ENCODE measurements at regions not wholly inside any gene's neighbourhood (a gene's known extent, or its start where the extent isn't known, plus 50 kb on each side); places are given as distances from the start of the nearest gene placed in this dataset.

- no peak overlapping the region for H3K27ac ChIP-seq (ENCODE audit: low read depth, low read length)
- Mint-ChIP-seq H3K27me3 (no peaks in the 10 kb centered on the region), H3K36me3 (no peaks in the 10 kb centered on the region), H3K4me1 (no peaks in the 10 kb centered on the region), H3K9me3 (peaks cover 0 to 8% (median 3%) of the 10 kb centered on the region in 8 donors), H3K4me3 (no peak overlapping the region), H3K27ac (no peak overlapping the region)
- H3K4me1 ChIP-seq (ENCODE audit: insufficient read depth, low read length): no peaks in the 10 kb centered on the region
- ChIA-PET POLR2A (ENCODE audit: partially characterized antibody) (no interaction called here), CTCF (ENCODE audit: partially characterized antibody) (no interaction called here)
- peaks cover 0 to 3% of the 10 kb centered on the region in 2 donors for H3K9me3 ChIP-seq (ENCODE audit: control insufficient read depth in 1 of 2, low read length in 2 of 2)
- no peaks in the 10 kb centered on the region for H3K36me3 ChIP-seq (ENCODE audit: insufficient read depth, low read length)
- no peaks in the 10 kb centered on the region for H3K27me3 ChIP-seq (ENCODE audit: insufficient read depth, low read length)
- no peak for DNase-seq
- intact Hi-C loops (cut with micrococcal nuclease): no loop called here
- H3K4me3 ChIP-seq (ENCODE audit: low read length in 2 of 2): no peak overlapping the region
Measured at GRCh38 chr6:122207794-122208193, 191.7 kb upstream of the HSF2 start.

- no peaks in the 10 kb centered on the region for H3K4me1 ChIP-seq (ENCODE audit: insufficient read depth, low read length)
- DNase-seq: no peak
- ChIA-PET POLR2A (ENCODE audit: partially characterized antibody) (no interaction called here), CTCF (ENCODE audit: partially characterized antibody) (interaction anchor here (0.7 kb wide), 1 partner anchor 229 kb away, joined by 3 read pairs; no protein-coding TSS in a partner anchor)
- Mint-ChIP-seq H3K9me3 (no peaks in the 10 kb centered on the region), H3K4me1 (no peaks in the 10 kb centered on the region), H3K4me3 (no peak overlapping the region), H3K36me3 (no peaks in the 10 kb centered on the region), H3K27ac (no peak overlapping the region), H3K27me3 (no peaks in the 10 kb centered on the region)
- H3K36me3 ChIP-seq (ENCODE audit: insufficient read depth, low read length): no peaks in the 10 kb centered on the region
- intact Hi-C loops (cut with micrococcal nuclease): no loop called here
- no peak overlapping the region for H3K4me3 ChIP-seq (ENCODE audit: low read length in 2 of 2)
- no peaks in the 10 kb centered on the region for H3K27me3 ChIP-seq (ENCODE audit: insufficient read depth, low read length)
- H3K9me3 ChIP-seq (ENCODE audit: control insufficient read depth in 1 of 2, low read length in 2 of 2): no peaks in the 10 kb centered on the region
- H3K27ac ChIP-seq (ENCODE audit: low read depth, low read length): no peak overlapping the region
Measured at GRCh38 chr6:122214605-122215318, 184.7 kb upstream of the HSF2 start.

GRCh38 chr6:122220254-122220653 is 179.2 kb upstream of the HSF2 start:
- ChIA-PET POLR2A (ENCODE audit: partially characterized antibody) (no interaction called here), CTCF (ENCODE audit: partially characterized antibody) (no interaction called here)
- no peak overlapping the region for H3K4me3 Mint-ChIP-seq
- H3K4me1 ChIP-seq (ENCODE audit: insufficient read depth, low read length): no peaks in the 10 kb centered on the region
- H3K9me3 Mint-ChIP-seq: no peaks in the 10 kb centered on the region
- no peaks in the 10 kb centered on the region for H3K27me3 Mint-ChIP-seq
- intact Hi-C loops (cut with micrococcal nuclease): no loop called here
- H3K9me3 ChIP-seq (ENCODE audit: control insufficient read depth in 1 of 2, low read length in 2 of 2): no peaks in the 10 kb centered on the region
- no peaks in the 10 kb centered on the region for H3K27me3 ChIP-seq (ENCODE audit: insufficient read depth, low read length)
- H3K4me3 ChIP-seq (ENCODE audit: low read length in 2 of 2): no peak overlapping the region
- H3K36me3 Mint-ChIP-seq: no peaks in the 10 kb centered on the region
- no peak overlapping the region for H3K27ac ChIP-seq (ENCODE audit: low read depth, low read length)
- no peaks in the 10 kb centered on the region for H3K36me3 ChIP-seq (ENCODE audit: insufficient read depth, low read length)
- H3K4me1 Mint-ChIP-seq: no peaks in the 10 kb centered on the region
- no peak for DNase-seq
- H3K27ac Mint-ChIP-seq: no peak overlapping the region

DNA sequence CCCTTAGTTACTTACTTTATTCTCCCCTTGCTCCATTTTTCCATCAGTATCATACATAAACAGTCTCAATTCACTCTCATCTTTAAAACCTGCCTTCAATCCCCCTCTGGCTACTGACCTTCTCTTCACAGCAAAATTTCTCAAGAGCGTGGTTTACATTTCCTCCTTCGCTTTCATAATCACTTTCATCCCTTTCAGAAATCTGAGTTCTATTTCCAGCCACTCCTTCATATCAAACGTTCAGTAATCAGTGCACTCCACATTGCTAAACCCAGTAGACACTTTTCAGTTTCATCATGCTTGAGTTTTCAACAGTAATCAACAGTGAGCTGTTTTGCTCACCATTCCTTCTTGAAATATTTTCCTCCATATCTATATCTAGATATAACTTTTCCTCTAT is 176.7 kb upstream of the HSF2 start:
- intact Hi-C loops (cut with micrococcal nuclease): no loop called here
- H3K9me3 Mint-ChIP-seq: no peaks in the 10 kb centered on the region
- Histone ChIP-seq H3K27ac (ENCODE audit: low read depth, low read length) (no peak overlapping the region), H3K4me3 (ENCODE audit: low read length in 2 of 2) (no peak overlapping the region), H3K9me3 (ENCODE audit: control insufficient read depth in 1 of 2, low read length in 2 of 2) (no peaks in the 10 kb centered on the region), H3K27me3 (ENCODE audit: insufficient read depth, low read length) (no peaks in the 10 kb centered on the region), H3K4me1 (ENCODE audit: insufficient read depth, low read length) (no peaks in the 10 kb centered on the region), H3K36me3 (ENCODE audit: insufficient read depth, low read length) (no peaks in the 10 kb centered on the region)
- H3K4me1 Mint-ChIP-seq: no peaks in the 10 kb centered on the region
- H3K27ac Mint-ChIP-seq: peak overlapping the region in 1 of 7 donors; percentile 3
- CTCF ChIA-PET (ENCODE audit: partially characterized antibody): no interaction called here
- no peaks in the 10 kb centered on the region for H3K27me3 Mint-ChIP-seq
- peak overlapping the region in 1 of 8 donors; percentile 17 for H3K4me3 Mint-ChIP-seq
- DNase-seq: no peak
- no peaks in the 10 kb centered on the region for H3K36me3 Mint-ChIP-seq
- POLR2A ChIA-PET (ENCODE audit: partially characterized antibody): no interaction called here

DNA sequence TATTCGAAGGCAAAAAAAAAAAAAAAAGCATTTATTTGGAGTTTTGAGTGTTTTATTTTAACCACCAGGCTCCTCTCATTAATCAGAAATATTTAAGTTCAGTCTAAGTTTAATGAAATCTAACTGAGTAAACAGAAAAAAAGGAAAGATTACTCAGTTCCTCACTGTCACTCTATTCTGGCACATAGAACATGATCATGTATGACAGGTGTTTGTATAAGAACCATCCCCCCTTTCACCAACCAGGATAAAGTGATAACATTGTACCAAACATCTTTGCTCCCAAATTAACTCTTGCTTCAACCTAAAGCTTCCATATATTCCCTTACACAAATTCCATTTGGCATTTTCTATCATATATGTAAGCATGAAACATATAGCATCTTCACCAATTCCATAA is 176.2 kb upstream of the HSF2 start:
- POLR2A ChIA-PET (ENCODE audit: partially characterized antibody): no interaction called here
- no peaks in the 10 kb centered on the region for H3K27me3 Mint-ChIP-seq

GRCh38 chr6:122238861-122239260 is 160.6 kb upstream of the HSF2 start:
- no peak overlapping the region for H3K27ac Mint-ChIP-seq
- no peaks in the 10 kb centered on the region for H3K4me1 Mint-ChIP-seq
- intact Hi-C loops (cut with micrococcal nuclease): no loop called here
- Histone ChIP-seq H3K4me1 (ENCODE audit: insufficient read depth, low read length) (no peaks in the 10 kb centered on the region), H3K4me3 (ENCODE audit: low read length in 2 of 2) (no peak overlapping the region), H3K9me3 (ENCODE audit: control insufficient read depth in 1 of 2, low read length in 2 of 2) (no peaks in the 10 kb centered on the region), H3K36me3 (ENCODE audit: insufficient read depth, low read length) (no peaks in the 10 kb centered on the region), H3K27ac (ENCODE audit: low read depth, low read length) (no peak overlapping the region), H3K27me3 (ENCODE audit: insufficient read depth, low read length) (no peaks in the 10 kb centered on the region)
- ChIA-PET CTCF (ENCODE audit: partially characterized antibody) (no interaction called here), POLR2A (ENCODE audit: partially characterized antibody) (no interaction called here)
- H3K9me3 Mint-ChIP-seq: peaks cover 0 to 14% (median 10%) of the 10 kb centered on the region in 8 donors
- DNase-seq: no peak
- no peak overlapping the region for H3K4me3 Mint-ChIP-seq
- H3K27me3 Mint-ChIP-seq: no peaks in the 10 kb centered on the region
- no peaks in the 10 kb centered on the region for H3K36me3 Mint-ChIP-seq

More for the DNA sequence above, 176.2 kb upstream of the HSF2 start:
- Histone ChIP-seq H3K36me3 (ENCODE audit: insufficient read depth, low read length) (no peaks in the 10 kb centered on the region), H3K27me3 (ENCODE audit: insufficient read depth, low read length) (no peaks in the 10 kb centered on the region), H3K27ac (ENCODE audit: low read depth, low read length) (no peak overlapping the region), H3K9me3 (ENCODE audit: control insufficient read depth in 1 of 2, low read length in 2 of 2) (no peaks in the 10 kb centered on the region), H3K4me1 (ENCODE audit: insufficient read depth, low read length) (no peaks in the 10 kb centered on the region), H3K4me3 (ENCODE audit: low read length in 2 of 2) (no peak overlapping the region)
- Mint-ChIP-seq H3K4me1 (no peaks in the 10 kb centered on the region), H3K36me3 (no peaks in the 10 kb centered on the region), H3K27ac (no peak overlapping the region), H3K9me3 (peaks cover 0 to under 1% (median 0%) of the 10 kb centered on the region in 8 donors), H3K4me3 (no peak overlapping the region)
- CTCF ChIA-PET (ENCODE audit: partially characterized antibody): no interaction called here
- DNase-seq: no peak
- intact Hi-C loops (cut with micrococcal nuclease): no loop called here

- CTCF ChIA-PET (ENCODE audit: partially characterized antibody): no interaction called here
- no peaks in the 10 kb centered on the region for H3K4me1 Mint-ChIP-seq
- no peak overlapping the region for H3K27ac ChIP-seq (ENCODE audit: low read depth, low read length)
- no peak overlapping the region for H3K27ac Mint-ChIP-seq
- no peaks in the 10 kb centered on the region for H3K36me3 Mint-ChIP-seq
- no peaks in the 10 kb centered on the region for H3K27me3 Mint-ChIP-seq
- H3K36me3 ChIP-seq (ENCODE audit: insufficient read depth, low read length): no peaks in the 10 kb centered on the region
- no peak overlapping the region for H3K4me3 ChIP-seq (ENCODE audit: low read length in 2 of 2)
- H3K4me1 ChIP-seq (ENCODE audit: insufficient read depth, low read length): no peaks in the 10 kb centered on the region
- no peak for DNase-seq
- peaks cover 0 to 23% (median 10%) of the 10 kb centered on the region in 8 donors for H3K9me3 Mint-ChIP-seq
- H3K27me3 ChIP-seq (ENCODE audit: insufficient read depth, low read length): no peaks in the 10 kb centered on the region
- no peak overlapping the region for H3K4me3 Mint-ChIP-seq
- POLR2A ChIA-PET (ENCODE audit: partially characterized antibody): no interaction called here
- intact Hi-C loops (cut with micrococcal nuclease): no loop called here
- no peaks in the 10 kb centered on the region for H3K9me3 ChIP-seq (ENCODE audit: control insufficient read depth in 1 of 2, low read length in 2 of 2)
Measured at GRCh38 chr6:122246906-122247658, 152.4 kb upstream of the HSF2 start.
